ENCODE measurements at regions not wholly inside any gene's neighbourhood (a gene's known extent, or its start where the extent isn't known, plus 50 kb on each side); places are given as distances from the start of the nearest gene placed in this dataset.

DNA sequence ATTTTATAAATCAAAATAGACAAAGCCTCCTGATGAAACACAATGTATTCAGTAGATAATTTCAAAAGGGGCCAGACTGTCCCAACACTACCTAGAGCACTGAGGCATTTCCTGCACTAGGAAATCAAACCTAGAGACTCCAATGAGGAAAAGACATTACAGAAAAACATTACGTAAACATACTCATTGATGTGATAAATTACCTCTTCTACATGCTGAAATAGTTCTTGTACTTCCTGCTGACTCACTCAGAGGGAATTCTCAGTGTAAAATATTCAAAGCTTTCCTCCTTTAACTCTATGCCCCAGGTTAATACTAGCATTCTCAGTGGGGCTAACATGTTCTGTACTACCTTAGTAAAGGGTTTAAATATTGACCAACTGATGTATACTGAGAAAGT is 178.0 kb downstream of the ESM1 start:
- Histone ChIP-seq H3K9me3 (ENCODE audit: control insufficient read depth in 4 of 4, insufficient read depth in 3 of 4, low read length in 3 of 4) (peaks cover 0 to 3% (median 0%) of the 10 kb centered on the region in 4 donors), H3K9ac (ENCODE audit: insufficient read depth in 1 of 2, low read length in 2 of 2) (no peak overlapping the region), H3K27ac (ENCODE audit: low read depth in 1 of 2, low read length in 1 of 2) (peak overlapping the region in 1 of 2 donors; percentile 32), H3K27me3 (ENCODE audit: control insufficient read depth in 3 of 3, insufficient read depth in 3 of 3, low read length in 2 of 3) (no peaks in the 10 kb centered on the region), H3K4me1 (ENCODE audit: control insufficient read depth in 5 of 5, insufficient read depth in 5 of 5, low read length in 5 of 5) (no peaks in the 10 kb centered on the region), H3K4me3 (no peak overlapping the region), H3K36me3 (ENCODE audit: control insufficient read depth in 4 of 4, insufficient read depth in 4 of 4, low read length in 4 of 4) (no peaks in the 10 kb centered on the region)
- ATAC-seq (ENCODE audit: insufficient read depth, low FRiP score) = peak; percentile 41
- TF ChIP-seq, protein P1, sequence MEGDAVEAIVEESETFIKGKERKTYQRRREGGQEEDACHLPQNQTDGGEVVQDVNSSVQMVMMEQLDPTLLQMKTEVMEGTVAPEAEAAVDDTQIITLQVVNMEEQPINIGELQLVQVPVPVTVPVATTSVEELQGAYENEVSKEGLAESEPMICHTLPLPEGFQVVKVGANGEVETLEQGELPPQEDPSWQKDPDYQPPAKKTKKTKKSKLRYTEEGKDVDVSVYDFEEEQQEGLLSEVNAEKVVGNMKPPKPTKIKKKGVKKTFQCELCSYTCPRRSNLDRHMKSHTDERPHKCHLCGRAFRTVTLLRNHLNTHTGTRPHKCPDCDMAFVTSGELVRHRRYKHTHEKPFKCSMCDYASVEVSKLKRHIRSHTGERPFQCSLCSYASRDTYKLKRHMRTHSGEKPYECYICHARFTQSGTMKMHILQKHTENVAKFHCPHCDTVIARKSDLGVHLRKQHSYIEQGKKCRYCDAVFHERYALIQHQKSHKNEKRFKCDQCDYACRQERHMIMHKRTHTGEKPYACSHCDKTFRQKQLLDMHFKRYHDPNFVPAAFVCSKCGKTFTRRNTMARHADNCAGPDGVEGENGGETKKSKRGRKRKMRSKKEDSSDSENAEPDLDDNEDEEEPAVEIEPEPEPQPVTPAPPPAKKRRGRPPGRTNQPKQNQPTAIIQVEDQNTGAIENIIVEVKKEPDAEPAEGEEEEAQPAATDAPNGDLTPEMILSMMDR (IDR thresholded peaks at IDR 0.05; ENCODE audit: control extremely low read depth, extremely low read depth) = no peak
- 17 to 22% methylated on average over 1 of the region's 1 CpG for WGBS, 2 donors
- DNase-seq = no peak

DNA sequence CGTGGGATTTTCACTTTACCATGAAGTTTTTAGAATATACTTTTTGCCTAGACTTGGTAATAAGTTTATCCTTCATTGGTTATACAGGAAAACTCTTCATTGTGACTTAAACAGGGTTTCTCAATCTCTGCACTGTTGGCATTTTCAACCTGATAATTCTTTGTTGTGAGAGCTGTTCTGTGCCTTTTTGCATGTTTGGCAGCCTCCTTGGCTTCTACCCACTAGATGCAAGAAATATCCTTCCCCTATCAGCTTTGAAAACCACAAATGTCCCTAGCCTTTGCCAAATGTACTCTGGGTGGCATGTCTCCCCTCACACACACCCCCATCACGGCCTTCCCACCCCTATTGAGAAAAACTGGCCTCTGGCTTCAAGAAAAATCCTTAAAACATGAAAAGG is 180.9 kb downstream of the ESM1 start:
- H3K4me3 ChIP-seq = no peak overlapping the region
- TF ChIP-seq, protein P1 (IDR thresholded peaks at IDR 0.05; ENCODE audit: control extremely low read depth, extremely low read depth) = no peak
- H3K9me3 ChIP-seq (ENCODE audit: control insufficient read depth in 4 of 4, insufficient read depth in 3 of 4, low read length in 3 of 4) = no peaks in the 10 kb centered on the region
- no peak overlapping the region for H3K27ac ChIP-seq (ENCODE audit: low read depth in 1 of 2, low read length in 1 of 2)
- ATAC-seq (ENCODE audit: insufficient read depth, low FRiP score) (no peak), DNase-seq (no peak)
- H3K27me3 ChIP-seq (ENCODE audit: control insufficient read depth in 3 of 3, insufficient read depth in 3 of 3, low read length in 2 of 3) = no peaks in the 10 kb centered on the region
- H3K4me1 ChIP-seq (ENCODE audit: control insufficient read depth in 5 of 5, insufficient read depth in 5 of 5, low read length in 5 of 5) = peaks cover 0 to 1% (median 0%) of the 10 kb centered on the region in 5 donors
- 86 to 89% methylated on average over 2 of the region's 2 CpGs for WGBS, 2 donors
- no peak overlapping the region for H3K9ac ChIP-seq (ENCODE audit: insufficient read depth in 1 of 2, low read length in 2 of 2)
- no peaks in the 10 kb centered on the region for H3K36me3 ChIP-seq (ENCODE audit: control insufficient read depth in 4 of 4, insufficient read depth in 4 of 4, low read length in 4 of 4)

DNA sequence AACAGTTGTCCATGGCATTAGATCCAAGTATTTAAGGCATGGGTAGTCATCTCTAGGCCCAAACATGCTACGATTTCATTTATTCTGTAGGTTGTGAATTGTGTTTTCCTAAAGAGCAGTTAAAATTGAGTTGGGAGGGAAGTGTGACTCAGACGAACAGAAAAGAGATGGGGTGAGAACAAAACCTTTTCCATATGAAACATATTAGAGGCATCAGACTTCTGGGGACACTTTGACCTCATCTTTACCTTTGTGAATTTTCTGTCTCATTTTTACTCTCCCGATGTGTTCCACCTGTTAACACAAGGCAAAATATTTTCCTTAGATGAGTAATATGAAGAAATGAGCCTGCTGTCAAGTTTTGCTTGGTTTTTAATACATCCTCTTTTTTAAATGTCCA is 181.3 kb downstream of the ESM1 start:
- Histone ChIP-seq H3K4me1 (ENCODE audit: control insufficient read depth in 5 of 5, insufficient read depth in 5 of 5, low read length in 5 of 5) (peaks cover 0 to 1% (median 0%) of the 10 kb centered on the region in 5 donors), H3K27ac (ENCODE audit: low read depth in 1 of 2, low read length in 1 of 2) (no peak overlapping the region), H3K9me3 (ENCODE audit: control insufficient read depth in 4 of 4, insufficient read depth in 3 of 4, low read length in 3 of 4) (no peaks in the 10 kb centered on the region), H3K27me3 (ENCODE audit: control insufficient read depth in 3 of 3, insufficient read depth in 3 of 3, low read length in 2 of 3) (no peaks in the 10 kb centered on the region), H3K4me3 (no peak overlapping the region), H3K36me3 (ENCODE audit: control insufficient read depth in 4 of 4, insufficient read depth in 4 of 4, low read length in 4 of 4) (no peaks in the 10 kb centered on the region), H3K9ac (ENCODE audit: insufficient read depth in 1 of 2, low read length in 2 of 2) (no peak overlapping the region)
- DNase-seq (no peak), ATAC-seq (ENCODE audit: insufficient read depth, low FRiP score) (no peak)
- 86 to 89% methylated on average over 3 of the region's 3 CpGs for WGBS, 2 donors
- TF ChIP-seq, protein P1 (IDR thresholded peaks at IDR 0.05; ENCODE audit: control extremely low read depth, extremely low read depth) = no peak

DNA sequence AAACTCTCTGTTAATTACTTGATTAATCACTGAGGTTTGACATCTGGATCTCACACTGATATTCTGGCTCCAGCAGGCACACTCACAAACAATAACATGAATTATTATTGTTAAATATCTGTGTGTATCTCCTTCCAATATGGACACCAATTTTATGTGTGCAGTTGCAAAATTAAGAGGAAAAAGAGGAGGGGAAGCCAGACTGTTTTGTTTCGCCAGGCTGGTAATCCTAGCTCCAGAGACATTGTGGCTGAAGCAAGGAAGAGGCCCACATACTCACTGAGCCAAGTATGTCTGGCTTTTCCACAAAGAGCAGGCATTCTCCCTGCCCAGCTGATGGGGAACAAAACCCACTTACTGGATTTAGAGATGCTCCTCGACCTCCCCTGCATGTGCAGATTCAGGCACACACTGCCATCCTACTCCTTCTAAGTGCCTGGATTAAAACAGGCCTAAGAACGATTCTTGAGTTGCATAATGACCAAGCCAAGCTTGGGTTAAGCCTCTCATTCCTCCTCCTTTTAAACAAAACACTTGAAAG is 181.9 kb downstream of the ESM1 start:
- ATAC-seq (ENCODE audit: insufficient read depth, low FRiP score) = no peak
- no peak overlapping the region for H3K4me3 ChIP-seq
- TF ChIP-seq, protein P1 (IDR thresholded peaks at IDR 0.05; ENCODE audit: control extremely low read depth, extremely low read depth) = no peak
- H3K9me3 ChIP-seq (ENCODE audit: control insufficient read depth in 4 of 4, insufficient read depth in 3 of 4, low read length in 3 of 4) = no peaks in the 10 kb centered on the region
- H3K36me3 ChIP-seq (ENCODE audit: control insufficient read depth in 4 of 4, insufficient read depth in 4 of 4, low read length in 4 of 4) = no peaks in the 10 kb centered on the region
- peaks cover 0 to 1% (median 0%) of the 10 kb centered on the region in 5 donors for H3K4me1 ChIP-seq (ENCODE audit: control insufficient read depth in 5 of 5, insufficient read depth in 5 of 5, low read length in 5 of 5)
- H3K27ac ChIP-seq (ENCODE audit: low read depth in 1 of 2, low read length in 1 of 2) = no peak overlapping the region
- WGBS, 2 donors = 73 to 81% methylated on average over 3 of the region's 3 CpGs
- no peaks in the 10 kb centered on the region for H3K27me3 ChIP-seq (ENCODE audit: control insufficient read depth in 3 of 3, insufficient read depth in 3 of 3, low read length in 2 of 3)
- H3K9ac ChIP-seq (ENCODE audit: insufficient read depth in 1 of 2, low read length in 2 of 2) = no peak overlapping the region
- no peak for DNase-seq

All from lung (tissue), 11 donors.